CD1c-positive myeloid dendritic cell (primary cell): ENCODE measurements at regions not wholly inside any gene's neighbourhood (a gene's known extent, or its start where the extent isn't known, plus 50 kb on each side); places are given as distances from the start of the nearest gene placed in this dataset.
"Not testable (repeated sequence)": the region's sequence is repeated elsewhere in the genome, so short reads cannot be mapped to it uniquely, and the experiment has no call there.

Experiments used
- DNase-seq: peaks from one replicate; pipeline ENCODE4 v3.0.0-alpha.2; 2016; ENCODE audit errors: extremely low spot score

DNA sequence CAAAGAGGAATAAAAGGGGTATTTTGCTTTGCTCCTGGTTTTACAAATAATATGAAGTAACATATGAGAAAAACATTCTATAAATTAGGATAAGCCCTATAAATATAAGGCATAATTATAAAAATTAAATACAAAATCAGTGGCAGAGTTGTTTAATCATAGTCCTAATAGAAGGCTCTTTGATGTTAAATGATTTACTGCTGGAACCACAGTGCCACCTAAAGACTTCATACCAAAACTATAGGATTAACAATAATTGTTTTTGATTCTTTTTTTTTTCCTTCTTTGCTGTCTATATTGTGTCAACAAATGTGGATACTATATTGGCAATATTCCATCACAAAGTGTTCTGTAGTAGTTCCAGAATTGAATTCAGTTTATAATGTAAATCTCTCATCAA, 837.7 kb upstream of the SLC39A10 start:
- DNase-seq, result no peak

DNA sequence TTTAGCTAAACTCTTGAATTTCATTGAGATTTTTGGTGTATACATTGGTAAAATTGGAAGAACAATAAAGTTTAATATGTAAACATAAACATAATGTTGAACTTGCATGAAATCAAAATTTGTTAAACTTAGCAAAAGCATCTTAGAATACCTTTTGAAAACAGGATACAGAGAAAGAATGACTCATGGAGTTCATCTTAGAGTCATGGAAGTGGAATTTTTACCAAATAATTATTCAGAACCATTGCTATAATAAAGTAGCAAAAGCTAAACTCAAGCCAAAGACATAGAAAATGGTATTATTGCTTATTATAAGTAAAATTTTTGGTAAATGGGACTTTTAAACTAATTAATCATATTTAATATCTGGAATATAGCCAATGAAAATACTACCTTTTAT, 841.6 kb upstream of the SLC39A10 start:
- no peak for DNase-seq

- DNase-seq, result no peak
These were observed 854.4 kb upstream of the SLC39A10 start for GRCh38 chr2:194802589-194802988.

DNA sequence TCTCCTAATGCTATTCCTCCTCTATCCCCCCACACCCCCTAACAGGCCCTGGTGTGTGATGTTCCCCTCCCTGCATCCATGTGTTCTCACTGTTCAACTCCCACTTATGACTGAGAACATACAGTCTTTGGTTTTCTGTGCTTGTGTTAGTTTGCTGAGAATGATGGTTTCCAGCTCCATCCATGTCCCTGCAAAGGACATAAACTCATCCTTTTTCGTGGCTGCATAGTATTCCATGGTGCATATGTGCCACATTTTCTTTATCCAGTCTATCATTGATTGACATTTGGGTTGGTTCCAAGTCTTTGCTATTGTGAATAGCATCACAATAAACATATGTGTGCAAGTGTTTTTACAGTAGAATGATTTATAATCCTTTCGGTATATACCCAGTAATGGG, 870.0 kb upstream of the SLC39A10 start:
- not testable (repeated sequence) for DNase-seq

DNA sequence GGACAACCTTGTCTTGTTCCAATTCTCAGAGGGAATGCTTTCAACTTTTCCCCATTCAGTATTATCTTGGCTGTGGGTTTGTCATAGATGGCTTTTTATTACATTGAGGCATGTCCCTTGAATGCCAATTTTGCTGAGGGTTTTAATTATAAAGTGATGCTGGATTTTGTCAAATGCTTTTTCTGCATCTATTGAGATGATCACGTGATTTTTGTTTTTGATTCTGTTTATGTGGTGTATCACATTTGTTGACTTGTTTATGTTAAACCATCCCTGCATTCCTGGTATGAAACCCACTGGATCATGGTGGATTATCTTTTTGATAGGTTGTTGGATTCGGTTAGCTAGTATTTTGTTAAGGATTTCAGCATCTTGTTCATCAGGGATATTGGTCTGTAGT, 885.6 kb upstream of the SLC39A10 start:
- not testable (repeated sequence) for DNase-seq

DNA sequence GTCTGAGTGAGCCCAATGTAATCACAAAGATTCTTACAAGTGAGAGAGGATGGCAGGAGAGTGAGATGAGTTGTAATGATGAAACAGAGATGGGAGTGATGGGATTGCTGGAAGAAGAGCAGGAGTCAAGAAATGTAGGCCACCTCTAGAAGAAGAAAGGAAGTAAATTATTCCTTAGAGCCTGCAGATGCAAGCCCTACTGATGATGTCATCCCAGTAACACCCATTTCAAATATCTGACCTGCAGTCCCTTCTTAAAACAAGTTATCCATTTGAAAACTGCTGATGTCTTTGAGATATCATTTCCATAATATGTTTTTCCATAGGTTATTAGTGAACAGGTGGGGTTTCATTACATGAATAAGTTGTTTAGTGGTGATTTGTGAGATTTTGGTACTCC, 888.0 kb upstream of the SLC39A10 start:
- DNase-seq, result no peak

DNA sequence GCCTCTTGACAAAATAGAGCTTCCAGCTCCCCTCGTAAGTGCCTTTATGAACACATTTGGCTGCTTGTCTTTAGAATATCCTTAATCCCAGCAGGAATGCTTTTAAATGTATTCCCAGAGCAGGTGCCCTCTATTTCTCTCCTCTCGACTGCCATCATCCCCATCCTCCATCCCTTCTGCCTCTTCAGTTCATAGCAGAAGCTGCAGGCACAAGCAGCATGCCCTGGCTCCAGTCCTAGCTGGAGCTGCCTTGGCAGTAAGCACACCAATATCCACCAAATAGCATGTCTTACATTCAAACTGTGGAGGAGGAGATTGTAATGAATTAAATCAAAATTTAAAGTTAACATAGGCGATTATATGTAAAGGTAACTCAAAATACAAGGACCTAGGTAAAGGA, 891.3 kb upstream of the SLC39A10 start:
- no peak for DNase-seq

- DNase-seq, result no peak
These were observed 906.1 kb upstream of the SLC39A10 start for GRCh38 chr2:194750926-194751325.

DNA sequence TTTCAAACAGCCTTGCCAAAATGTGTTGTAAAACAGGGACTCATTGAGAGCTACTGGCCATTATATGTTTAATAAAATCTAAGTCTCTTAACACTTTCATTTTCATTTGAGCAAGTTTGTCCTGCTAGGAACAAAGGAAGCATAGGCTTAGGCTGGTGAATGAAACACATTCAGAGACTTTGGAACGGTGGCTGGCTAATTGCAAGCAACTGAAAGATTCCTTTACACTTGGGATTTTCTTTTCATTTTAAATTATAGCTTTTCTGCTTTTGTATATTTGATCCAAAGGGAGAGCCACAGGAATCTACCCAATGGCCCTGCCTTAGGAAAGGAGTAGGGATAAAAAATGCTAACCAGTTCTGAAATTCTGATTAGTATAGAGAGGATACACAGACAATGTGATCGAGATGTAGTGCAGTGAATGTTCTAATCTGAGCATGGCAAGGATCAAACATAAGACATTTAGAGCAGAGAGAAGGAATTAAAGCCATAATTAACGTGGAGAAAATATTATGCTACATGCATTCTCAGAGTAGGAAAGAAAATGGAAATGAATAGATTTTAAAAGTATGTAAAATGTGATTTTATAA, 911.4 kb upstream of the SLC39A10 start:
- no peak for DNase-seq

GRCh38 chr2:194742706-194743105, 914.3 kb upstream of the SLC39A10 start:
- no peak for DNase-seq

- DNase-seq, result no peak
These were observed 917.8 kb upstream of the SLC39A10 start for GRCh38 chr2:194739217-194739616.

- no peak for DNase-seq
These were observed 921.0 kb upstream of the SLC39A10 start for GRCh38 chr2:194735837-194736542.

DNA sequence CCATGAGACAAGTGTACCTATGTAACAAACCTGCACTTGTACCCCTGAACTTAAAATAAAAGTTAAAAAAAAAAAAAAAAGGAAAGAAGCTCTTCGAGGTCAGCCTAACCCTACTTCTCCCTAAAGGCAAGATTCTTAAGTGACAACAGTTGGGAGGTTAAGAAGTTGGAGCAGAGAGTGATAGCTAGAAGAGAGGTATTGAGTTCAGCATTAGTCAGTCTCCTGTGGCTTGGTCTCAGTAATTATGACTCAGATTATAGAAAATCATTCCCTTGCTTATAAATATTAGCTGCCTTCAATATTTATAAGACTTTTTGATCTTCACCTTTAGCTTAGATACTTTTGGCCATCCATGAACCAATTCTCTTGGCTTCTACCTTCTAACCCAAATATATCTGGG, 926.8 kb upstream of the SLC39A10 start:
- no peak for DNase-seq

DNA sequence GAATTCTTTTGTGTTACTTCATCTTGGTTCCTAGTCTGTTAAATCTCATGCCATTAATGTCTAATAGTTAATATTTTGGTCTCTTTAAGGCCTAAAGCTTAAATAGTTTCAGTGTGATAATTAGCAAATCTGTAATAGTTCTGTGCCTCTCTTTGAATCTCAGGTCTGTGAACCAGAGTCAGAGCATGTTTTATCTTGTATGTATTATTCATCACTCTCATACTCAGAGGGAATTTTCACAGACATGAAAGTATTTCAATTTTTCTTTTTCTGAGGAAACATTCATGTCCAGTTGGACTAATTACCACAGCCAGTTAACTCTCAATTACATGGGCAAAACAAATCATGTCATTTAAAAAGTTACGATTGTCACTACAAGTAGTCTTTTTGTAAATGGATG, 931.9 kb upstream of the SLC39A10 start:
- DNase-seq, result no peak

- no peak for DNase-seq
These were observed 933.6 kb upstream of the SLC39A10 start for GRCh38 chr2:194723446-194723845.

DNA sequence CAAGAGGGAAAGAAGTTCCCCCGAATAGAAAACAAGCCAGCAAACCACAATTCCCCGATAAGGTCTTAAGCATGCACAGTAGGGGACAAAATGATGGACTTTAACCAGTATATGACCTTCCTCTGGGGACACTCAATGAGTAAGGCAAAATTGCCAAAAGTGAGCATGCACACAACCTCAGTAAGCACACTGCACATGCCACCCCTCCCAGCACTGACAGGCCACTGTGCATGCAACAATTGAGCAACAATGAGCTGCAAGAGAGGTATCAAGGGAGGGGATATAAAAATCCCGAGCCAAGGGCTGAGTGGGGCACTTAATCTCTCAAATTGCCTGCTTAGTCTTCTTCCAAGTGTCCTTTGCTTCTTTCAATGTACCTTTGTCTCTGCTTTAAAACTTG, 935.8 kb upstream of the SLC39A10 start:
- DNase-seq, result no peak

- DNase-seq, result no peak
These were observed 936.6 kb upstream of the SLC39A10 start for GRCh38 chr2:194720462-194720861.

DNA sequence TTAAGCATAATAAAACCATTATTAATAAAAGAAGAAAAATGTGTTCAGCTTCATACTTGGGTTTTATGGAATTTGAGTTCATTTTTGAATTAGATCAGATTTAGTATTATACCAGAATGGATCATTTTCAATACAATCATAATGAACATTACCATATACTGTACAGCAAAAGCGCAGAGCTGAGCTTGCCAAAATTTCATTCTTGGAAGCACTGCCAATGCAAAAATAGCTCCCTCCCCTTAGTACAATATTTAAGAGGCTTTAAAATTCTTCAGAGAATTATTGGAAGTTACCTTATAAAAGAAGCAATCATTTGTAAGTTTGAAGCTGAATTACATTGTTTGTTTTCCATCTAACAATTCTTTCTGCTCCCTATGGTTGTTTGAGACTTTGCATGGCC, 938.1 kb upstream of the SLC39A10 start:
- no peak for DNase-seq

DNA sequence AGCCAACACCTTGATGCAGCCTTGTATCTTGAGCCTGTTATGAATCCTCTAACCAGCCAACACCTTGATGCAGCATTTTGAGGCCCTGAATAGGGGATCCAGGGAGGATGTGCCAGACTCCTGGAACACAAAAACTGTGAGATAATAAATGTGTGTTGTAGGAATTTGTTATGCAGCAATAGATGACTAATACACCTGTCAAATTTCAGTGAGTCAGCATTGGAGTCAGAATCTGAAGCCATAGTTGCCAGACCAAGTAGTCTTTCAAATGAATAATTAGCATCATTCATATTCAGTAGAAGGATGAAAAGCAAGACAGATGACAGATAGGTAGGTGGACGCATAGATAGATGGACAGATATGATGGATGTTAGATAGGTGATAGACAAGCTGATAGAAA, 942.5 kb upstream of the SLC39A10 start:
- no peak for DNase-seq

DNA sequence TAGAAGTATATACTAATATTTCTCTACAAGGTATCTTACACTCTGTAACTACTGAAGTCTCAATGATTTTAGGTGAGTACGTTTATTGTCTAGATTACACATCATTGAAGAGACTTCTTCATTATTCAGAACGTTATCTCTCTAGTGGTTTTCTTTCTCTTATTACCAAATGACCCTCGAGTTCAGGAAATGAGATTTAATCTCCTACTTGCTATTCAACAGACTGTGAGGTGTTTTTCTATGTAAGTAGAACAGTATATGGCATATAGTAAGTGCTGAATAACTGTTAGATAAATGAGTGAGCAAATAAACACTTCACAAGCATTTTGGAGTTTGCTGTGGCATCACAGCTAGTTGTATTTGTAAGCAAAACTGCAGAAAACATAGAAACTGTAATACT, 947.2 kb upstream of the SLC39A10 start:
- DNase-seq, result no peak

- no peak for DNase-seq
These were observed 950.8 kb upstream of the SLC39A10 start for GRCh38 chr2:194706179-194706578.

DNA sequence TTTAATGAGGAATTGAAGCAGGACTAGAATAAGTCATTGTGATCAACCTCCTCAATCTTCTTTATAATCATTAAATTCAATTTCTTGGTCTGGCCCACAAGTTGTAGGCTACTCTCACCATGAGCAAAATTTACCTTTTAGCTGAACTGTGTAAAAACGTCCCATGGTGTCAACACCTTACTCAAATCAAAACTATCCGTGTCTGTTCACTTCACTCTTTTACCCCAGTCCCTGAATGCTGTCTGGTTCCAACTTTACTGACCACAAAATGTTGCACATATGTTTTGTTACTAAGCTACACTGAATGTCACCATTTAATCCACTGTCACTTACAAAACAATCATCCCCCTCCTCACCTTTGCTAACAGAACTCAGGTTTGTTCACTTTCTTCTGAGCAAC, 951.6 kb upstream of the SLC39A10 start:
- DNase-seq, result no peak

- no peak for DNase-seq
These were observed 956.3 kb upstream of the SLC39A10 start for GRCh38 chr2:194700726-194701125.

GRCh38 chr2:194700116-194700515, 956.9 kb upstream of the SLC39A10 start:
- DNase-seq, result no peak
